H1 (cell line): ENCODE measurements at regions not wholly inside any gene's neighbourhood (a gene's known extent, or its start where the extent isn't known, plus 50 kb on each side); places are given as distances from the start of the nearest gene placed in this dataset.

Experiments
- CTCF ChIA-PET: fragments of 300-600 bp; sonication (Branson Sonifier 250); formaldehyde crosslinking; loops from one replicate; lab custom pipeline; 2021; ENCODE audit not compliant: partially characterized antibody; lab: Charles Lee
- POLR2A ChIA-PET: fragments of 300-600 bp; sonication (Branson Sonifier 250); formaldehyde crosslinking; loops from one replicate; lab custom pipeline; 2021; ENCODE audit warnings: inconsistent platforms; ENCODE audit not compliant: partially characterized antibody; lab: Charles Lee
- DNase-seq, 2 experiments: peaks; one replicate each; pipeline versions ENCODE4 v3.0.0 to v3.0.0-alpha.2; 2010 to 2022; ENCODE audit warnings: low spot score in 2 of 2, low read depth in 1 of 2, mixed read lengths in 1 of 2
- FAIRE-seq: peaks from 2 replicates; lab custom pipeline; 2011; peaks lifted over from hg19 to GRCh38; lab: Jason Lieb, UNC
- H2AFZ ChIP-seq: 2 replicates; pipeline ENCODE4 v1.8.1; 2012; ENCODE audit warnings: low read length, inconsistent platforms
- H2AK5ac ChIP-seq: 2 replicates; pipeline ENCODE4 v1.6.1; 2013; ENCODE audit warnings: low read depth, low read length
- H2BK120ac ChIP-seq: replicated peaks from 2 replicates; pipeline ENCODE3; 2013; ENCODE audit warnings: low read depth, low read length, inconsistent platforms
- H2BK12ac ChIP-seq: 2 replicates; pipeline ENCODE4 v1.6.1; 2013; ENCODE audit warnings: low read depth, low read length
- H2BK15ac ChIP-seq: 2 replicates; pipeline ENCODE4 v1.6.1; 2013; ENCODE audit warnings: low read length
- H2BK20ac ChIP-seq: 2 replicates; pipeline ENCODE4 v1.6.1; 2013; ENCODE audit warnings: low read length
- H2BK5ac ChIP-seq: 2 replicates; pipeline ENCODE4 v1.6.1; 2013; ENCODE audit warnings: low read depth, low read length
- H3K14ac ChIP-seq: 2 replicates; pipeline ENCODE4 v1.6.1; 2013; ENCODE audit warnings: inconsistent platforms; ENCODE audit not compliant: insufficient read length
- H3K18ac ChIP-seq: 2 replicates; pipeline ENCODE4 v1.6.1; 2013; ENCODE audit warnings: low read length; ENCODE audit errors: extremely low read depth
- H3K23ac ChIP-seq: 2 replicates; pipeline ENCODE4 v1.6.1; 2013; ENCODE audit warnings: inconsistent platforms; ENCODE audit not compliant: insufficient read length
- H3K23me2 ChIP-seq: 2 replicates; pipeline ENCODE4 v1.6.1; 2013; ENCODE audit warnings: low read depth, low read length
- H3K27ac ChIP-seq: 2 replicates; pipeline ENCODE4 v1.6.1; 2011; ENCODE audit warnings: low read depth, low read length, inconsistent platforms
- H3K27me3 ChIP-seq, 4 experiments: replicated peaks in 1 of 4; 1 replicate in 1 of 4; 2 replicates in 3 of 4; pipeline versions ENCODE4 v1.6.1 to v1.8.1; 2011 to 2013; ENCODE audit warnings: low read length in 3 of 4, mild to moderate bottlenecking in 3 of 4, inconsistent platforms in 2 of 4, mixed read lengths in 2 of 4, moderate library complexity in 1 of 4; ENCODE audit not compliant: control insufficient read depth in 3 of 4, insufficient read depth in 3 of 4; ENCODE audit errors: extremely low read depth in 1 of 4
- H3K36me3 ChIP-seq, 4 experiments: 2 replicates each; pipeline versions ENCODE4 v1.6.1 to v1.8.1; 2011 to 2013; ENCODE audit warnings: mild to moderate bottlenecking in 4 of 4, low read length in 3 of 4, moderate library complexity in 2 of 4, control low read depth in 1 of 4, inconsistent platforms in 1 of 4; ENCODE audit not compliant: insufficient read depth in 4 of 4, control insufficient read depth in 2 of 4
- H3K4ac ChIP-seq: replicated peaks from 2 replicates; pipeline ENCODE3; 2013; ENCODE audit warnings: low read length, low read depth, mixed read lengths, inconsistent platforms; ENCODE audit not compliant: insufficient read length
- H3K4me1 ChIP-seq, 4 experiments: replicated peaks in 1 of 4; 1 replicate in 1 of 4; 2 replicates in 3 of 4; pipeline versions ENCODE4 v1.6.1 to v1.8.1; 2011 to 2013; ENCODE audit warnings: low read length in 3 of 4, inconsistent platforms in 2 of 4, mixed read lengths in 1 of 4; ENCODE audit not compliant: insufficient read depth in 4 of 4, control insufficient read depth in 3 of 4
- H3K4me2 ChIP-seq, 2 experiments: 2 replicates each; pipeline versions ENCODE4 v1.6.1 to v1.8.1; 2011 to 2013; ENCODE audit warnings: low read depth in 2 of 2, low read length in 2 of 2, control low read depth in 1 of 2, inconsistent platforms in 1 of 2, mild to moderate bottlenecking in 1 of 2; ENCODE audit not compliant: insufficient read depth in 1 of 2
- H3K4me3 ChIP-seq, 4 experiments: fragments of 200-600, 300-600 bp in 1 of 4; sonication (generic), shearing (Covaris generic), sonication (Bioruptor Twin) in 1 of 4; 2 replicates each; pipeline versions ENCODE4 v1.5.1 to v1.8.1; 2011 to 2016; ENCODE audit warnings: low read length in 4 of 4, low read depth in 3 of 4, control low read depth in 2 of 4, inconsistent platforms in 2 of 4, mild to moderate bottlenecking in 2 of 4, mixed read lengths in 1 of 4, moderate library complexity in 1 of 4; ENCODE audit not compliant: insufficient read depth in 2 of 4; ENCODE audit errors: extremely low read depth in 1 of 4
- H3K56ac ChIP-seq: replicated peaks from 2 replicates; pipeline ENCODE3; 2013; ENCODE audit warnings: low read depth, mild to moderate bottlenecking, mixed read lengths, low read length, inconsistent platforms; ENCODE audit not compliant: insufficient read length
- H3K79me1 ChIP-seq: 2 replicates; pipeline ENCODE4 v1.6.1; 2013; ENCODE audit warnings: low read depth, low read length, control low read depth
- H3K79me2 ChIP-seq, 2 experiments: 2 replicates each; pipeline versions ENCODE4 v1.6.1 to v1.8.1; 2012 to 2013; ENCODE audit warnings: low read length in 2 of 2, mild to moderate bottlenecking in 2 of 2, inconsistent platforms in 1 of 2; ENCODE audit not compliant: insufficient read depth in 2 of 2, control insufficient read depth in 1 of 2
- H3K9ac ChIP-seq, 4 experiments: replicated peaks in 1 of 4; 1 replicate in 1 of 4; 2 replicates in 3 of 4; pipeline versions ENCODE4 v1.6.1 to v1.8.1; 2011 to 2013; ENCODE audit warnings: low read depth in 3 of 4, low read length in 3 of 4, control low read depth in 2 of 4, mild to moderate bottlenecking in 2 of 4, moderate library complexity in 2 of 4, inconsistent platforms in 1 of 4; ENCODE audit errors: extremely low read depth in 1 of 4
- H3K9me3 ChIP-seq, 2 experiments: 2 replicates each; pipeline versions ENCODE4 v1.6.1 to v1.8.1; 2012 to 2013; ENCODE audit warnings: mild to moderate bottlenecking in 2 of 2, moderate library complexity in 2 of 2, control low read depth in 1 of 2, inconsistent platforms in 1 of 2, low read depth in 1 of 2, low read length in 1 of 2, mixed read lengths in 1 of 2; ENCODE audit not compliant: insufficient read depth in 2 of 2
- H4K20me1 ChIP-seq, 2 experiments: replicated peaks in 1 of 2; 2 replicates each; pipeline versions ENCODE3 to v1.8.1; 2011 to 2013; ENCODE audit warnings: inconsistent platforms in 2 of 2, low read length in 2 of 2, mild to moderate bottlenecking in 1 of 2; ENCODE audit not compliant: insufficient read depth in 2 of 2, control insufficient read depth in 1 of 2
- H4K5ac ChIP-seq: 2 replicates; pipeline ENCODE4 v1.6.1; 2013; ENCODE audit warnings: low read length, low read depth, mixed read lengths, inconsistent platforms; ENCODE audit not compliant: insufficient read length
- H4K8ac ChIP-seq: 2 replicates; pipeline ENCODE4 v1.8.0; 2013; ENCODE audit warnings: mild to moderate bottlenecking, moderate library complexity, low read length, inconsistent platforms; ENCODE audit not compliant: insufficient read depth; ENCODE audit errors: extremely low read depth
- H4K91ac ChIP-seq: replicated peaks from 2 replicates; pipeline ENCODE3; 2013; ENCODE audit warnings: low read length, mixed read lengths, inconsistent platforms; ENCODE audit not compliant: insufficient read length
- CBX5 ChIP-seq: fragments of 300-800, 300-1000 bp; sonication (generic); IDR thresholded peaks from 2 replicates; pipeline ENCODE4 v1.7.1; 2016; ENCODE audit warnings: antibody characterized with exemption, low read length, low read depth
- CHD1 ChIP-seq: IDR thresholded peaks from 2 replicates; pipeline ENCODE4 v1.6.1; 2012; ENCODE audit warnings: low read depth, low read length, improper control_type of control experiment
- KDM4A ChIP-seq: IDR thresholded peaks from one replicate; pipeline ENCODE4 v1.7.1; 2012; ENCODE audit warnings: low read depth, mild to moderate bottlenecking, moderate library complexity, low read length, inconsistent platforms; ENCODE audit not compliant: severe bottlenecking
- SP4 ChIP-seq: IDR thresholded peaks from 2 replicates; pipeline ENCODE4 v1.6.1; 2012; ENCODE audit warnings: low read length, inconsistent platforms
- WGBS, 2 experiments: shearing (Covaris generic) in 1 of 2; methylation state at CpG; one replicate each; pipeline versions ENCODE4 v1.1.6 to v1.1.7; 2013 to 2015; ENCODE audit warnings: low lambda C conversion rate in 2 of 2, mixed read lengths in 2 of 2, inconsistent platforms in 1 of 2, low coverage in 1 of 2, missing lambda C conversion rate in 1 of 2; ENCODE audit not compliant: insufficient replicate concordance in 2 of 2, insufficient coverage in 1 of 2, insufficient read length in 1 of 2; ENCODE audit errors: extremely low coverage in 1 of 2, missing lambda C conversion rate in 1 of 2; 5-methylcytosine and 5-hydroxymethylcytosine counted together
- TF ChIP-seq, protein P1 (sequence below): IDR thresholded peaks from 2 replicates; pipeline ENCODE4 v1.6.1; 2011; ENCODE audit warnings: low read length, improper control_type of control experiment

DNA sequence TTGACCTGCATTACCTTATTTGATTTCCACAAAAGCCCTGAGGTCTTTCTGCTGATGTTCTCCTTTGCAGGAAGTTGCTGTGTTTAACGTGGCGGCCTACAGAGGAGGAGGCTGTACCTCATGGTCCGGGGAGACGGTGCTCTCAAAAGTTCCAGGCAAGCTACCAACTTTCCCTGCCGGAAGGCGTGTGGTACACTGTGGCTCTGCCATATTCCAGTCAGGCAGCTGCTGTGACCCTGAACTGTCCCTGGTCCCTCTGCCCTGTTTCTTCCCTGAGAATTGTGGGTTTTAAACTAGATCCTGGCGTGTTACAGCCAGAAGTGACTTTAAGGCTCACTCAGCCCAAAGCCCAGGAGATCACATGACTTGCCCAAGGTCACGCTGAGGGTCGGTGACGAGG lies 139.2 kb downstream of the TEX36 start:
- Histone ChIP-seq H3K4me2 (no peak overlapping the region), H2BK5ac (no peak overlapping the region; the same call in 1 of the 2 replicates), H3K23me2 (no peaks in the 10 kb centered on the region), H3K27ac (no peak overlapping the region), H3K79me1 (no peaks in the 10 kb centered on the region), H3K79me2 (no peaks in the 10 kb centered on the region), H3K9me3 (no peaks in the 10 kb centered on the region), H3K23ac (no peak overlapping the region), H2BK12ac (no peak overlapping the region), H2BK120ac (no peak overlapping the region), H2AK5ac (no peak overlapping the region), H3K4ac (no peak overlapping the region), H4K91ac (no peak overlapping the region), H4K5ac (no peak overlapping the region), H4K8ac (peak overlapping the region; percentile 1; the same call in 1 of the 2 replicates), H3K18ac (no peak overlapping the region), H2BK20ac (no peak overlapping the region), H3K27me3 (no peaks in the 10 kb centered on the region), H4K20me1 (no peaks in the 10 kb centered on the region), H3K4me1 (peaks cover 0 to 7% (median 6%) of the 10 kb centered on the region in 4 experiments; a peak in 5 of 7 replicates), H3K56ac (no peak overlapping the region), H3K9ac (no peak overlapping the region), H2BK15ac (no peak overlapping the region; the same call in 1 of the 2 replicates), H3K36me3 (no peaks in the 10 kb centered on the region), H3K14ac (no peak overlapping the region), H3K4me3 (no peak overlapping the region), H2AFZ (no peak overlapping the region)
- no peak for TF ChIP-seq SP4
- no peak for TF ChIP-seq CHD1
- no peak for TF ChIP-seq CBX5
- TF ChIP-seq, protein P1, sequence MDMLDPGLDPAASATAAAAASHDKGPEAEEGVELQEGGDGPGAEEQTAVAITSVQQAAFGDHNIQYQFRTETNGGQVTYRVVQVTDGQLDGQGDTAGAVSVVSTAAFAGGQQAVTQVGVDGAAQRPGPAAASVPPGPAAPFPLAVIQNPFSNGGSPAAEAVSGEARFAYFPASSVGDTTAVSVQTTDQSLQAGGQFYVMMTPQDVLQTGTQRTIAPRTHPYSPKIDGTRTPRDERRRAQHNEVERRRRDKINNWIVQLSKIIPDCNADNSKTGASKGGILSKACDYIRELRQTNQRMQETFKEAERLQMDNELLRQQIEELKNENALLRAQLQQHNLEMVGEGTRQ = no peak
- no peak for TF ChIP-seq KDM4A
- CTCF ChIA-PET = interaction anchor here (1.1 kb wide), 1 partner anchor 19 kb away, joined by 3 read pairs; no protein-coding TSS in a partner anchor
- WGBS, 2 experiments = 93% methylated on average over 10 of the region's 10 CpGs; no CpG with 5 or more reads in 1 of the 2 experiments
- DNase-seq (peak in 1 of 2 experiments; percentile 29), FAIRE-seq (no peak)
- POLR2A ChIA-PET = interaction anchor here (0.5 kb wide), 1 partner anchor 19 kb away, joined by 3 read pairs; no protein-coding TSS in a partner anchor
